ENCODE measurements at regions not wholly inside any gene's neighbourhood (a gene's known extent, or its start where the extent isn't known, plus 50 kb on each side); places are given as distances from the start of the nearest gene placed in this dataset.

GRCh38 chr10:78178940-78179339 is 145.3 kb downstream of the RPS24 start:
- no peak overlapping the region for H3K27ac ChIP-seq (ENCODE audit: low read length)
- no peaks in the 10 kb centered on the region for H3K27me3 ChIP-seq (ENCODE audit: insufficient read depth, low read length)
- no peak overlapping the region for H3K4me3 ChIP-seq (ENCODE audit: low read length)
- H3K9ac ChIP-seq (ENCODE audit: low read depth, low read length), result no peak overlapping the region
- H3K36me3 ChIP-seq (ENCODE audit: insufficient read depth, low read depth, low read length), result no peaks in the 10 kb centered on the region
- H3K9me3 ChIP-seq (ENCODE audit: insufficient read depth, low read depth, low read length), result no peaks in the 10 kb centered on the region
- peaks cover 15% of the 10 kb centered on the region for H3K4me1 ChIP-seq (ENCODE audit: insufficient read depth, low read length)

GRCh38 chr10:78179886-78180705 is 146.4 kb downstream of the RPS24 start:
- Histone ChIP-seq H3K9ac (ENCODE audit: low read depth, low read length) (no peak overlapping the region), H3K27me3 (ENCODE audit: insufficient read depth, low read length) (no peaks in the 10 kb centered on the region), H3K4me1 (ENCODE audit: insufficient read depth, low read length) (peaks cover 15% of the 10 kb centered on the region), H3K9me3 (ENCODE audit: insufficient read depth, low read depth, low read length) (no peaks in the 10 kb centered on the region), H3K4me3 (ENCODE audit: low read length) (no peak overlapping the region), H3K36me3 (ENCODE audit: insufficient read depth, low read depth, low read length) (no peaks in the 10 kb centered on the region), H3K27ac (ENCODE audit: low read length) (no peak overlapping the region)

GRCh38 chr10:78181381-78182055 is 147.9 kb downstream of the RPS24 start:
- H3K9ac ChIP-seq (ENCODE audit: low read depth, low read length), result no peak overlapping the region
- H3K36me3 ChIP-seq (ENCODE audit: insufficient read depth, low read depth, low read length), result no peaks in the 10 kb centered on the region
- no peaks in the 10 kb centered on the region for H3K27me3 ChIP-seq (ENCODE audit: insufficient read depth, low read length)
- H3K27ac ChIP-seq (ENCODE audit: low read length), result no peak overlapping the region
- no peaks in the 10 kb centered on the region for H3K9me3 ChIP-seq (ENCODE audit: insufficient read depth, low read depth, low read length)
- peaks cover 15% of the 10 kb centered on the region for H3K4me1 ChIP-seq (ENCODE audit: insufficient read depth, low read length)
- H3K4me3 ChIP-seq (ENCODE audit: low read length), result no peak overlapping the region

GRCh38 chr10:78182841-78183240 is 149.2 kb downstream of the RPS24 start:
- no peaks in the 10 kb centered on the region for H3K27me3 ChIP-seq (ENCODE audit: insufficient read depth, low read length)

GRCh38 chr10:78184851-78185692 is 151.4 kb downstream of the RPS24 start:
- no peak overlapping the region for H3K4me3 ChIP-seq (ENCODE audit: low read length)
- H3K36me3 ChIP-seq (ENCODE audit: insufficient read depth, low read depth, low read length), result no peaks in the 10 kb centered on the region

More at GRCh38 chr10:78182841-78183240, 149.2 kb downstream of the RPS24 start:
- H3K27ac ChIP-seq (ENCODE audit: low read length), result no peak overlapping the region
- H3K9ac ChIP-seq (ENCODE audit: low read depth, low read length), result no peak overlapping the region
- H3K4me1 ChIP-seq (ENCODE audit: insufficient read depth, low read length), result peaks cover 8% of the 10 kb centered on the region; the same call in 1 of the 2 replicates
- H3K4me3 ChIP-seq (ENCODE audit: low read length), result no peak overlapping the region
- no peaks in the 10 kb centered on the region for H3K9me3 ChIP-seq (ENCODE audit: insufficient read depth, low read depth, low read length)
- no peaks in the 10 kb centered on the region for H3K36me3 ChIP-seq (ENCODE audit: insufficient read depth, low read depth, low read length)

GRCh38 chr10:78185693-78186055 is 152.0 kb downstream of the RPS24 start:
- no peaks in the 10 kb centered on the region for H3K4me1 ChIP-seq (ENCODE audit: insufficient read depth, low read length)
- H3K27ac ChIP-seq (ENCODE audit: low read length), result no peak overlapping the region
- H3K4me3 ChIP-seq (ENCODE audit: low read length), result no peak overlapping the region
- no peaks in the 10 kb centered on the region for H3K27me3 ChIP-seq (ENCODE audit: insufficient read depth, low read length)
- no peak overlapping the region for H3K9ac ChIP-seq (ENCODE audit: low read depth, low read length)
- no peaks in the 10 kb centered on the region for H3K9me3 ChIP-seq (ENCODE audit: insufficient read depth, low read depth, low read length)
- H3K36me3 ChIP-seq (ENCODE audit: insufficient read depth, low read depth, low read length), result no peaks in the 10 kb centered on the region

More at GRCh38 chr10:78184851-78185692, 151.4 kb downstream of the RPS24 start:
- Histone ChIP-seq H3K27me3 (ENCODE audit: insufficient read depth, low read length) (no peaks in the 10 kb centered on the region), H3K9ac (ENCODE audit: low read depth, low read length) (no peak overlapping the region), H3K27ac (ENCODE audit: low read length) (no peak overlapping the region), H3K4me1 (ENCODE audit: insufficient read depth, low read length) (no peaks in the 10 kb centered on the region), H3K9me3 (ENCODE audit: insufficient read depth, low read depth, low read length) (no peaks in the 10 kb centered on the region)

- Histone ChIP-seq H3K9ac (ENCODE audit: low read depth, low read length) (no peak overlapping the region), H3K27me3 (ENCODE audit: insufficient read depth, low read length) (no peaks in the 10 kb centered on the region), H3K27ac (ENCODE audit: low read length) (no peak overlapping the region), H3K9me3 (ENCODE audit: insufficient read depth, low read depth, low read length) (no peaks in the 10 kb centered on the region), H3K4me3 (ENCODE audit: low read length) (no peak overlapping the region), H3K4me1 (ENCODE audit: insufficient read depth, low read length) (no peaks in the 10 kb centered on the region), H3K36me3 (ENCODE audit: insufficient read depth, low read depth, low read length) (no peaks in the 10 kb centered on the region)
Measured at GRCh38 chr10:78186572-78186971, 152.9 kb downstream of the RPS24 start.

- Histone ChIP-seq H3K9ac (ENCODE audit: low read depth, low read length) (no peak overlapping the region), H3K4me3 (ENCODE audit: low read length) (no peak overlapping the region), H3K36me3 (ENCODE audit: insufficient read depth, low read depth, low read length) (no peaks in the 10 kb centered on the region), H3K27me3 (ENCODE audit: insufficient read depth, low read length) (no peaks in the 10 kb centered on the region), H3K27ac (ENCODE audit: low read length) (no peak overlapping the region), H3K9me3 (ENCODE audit: insufficient read depth, low read depth, low read length) (no peaks in the 10 kb centered on the region), H3K4me1 (ENCODE audit: insufficient read depth, low read length) (no peaks in the 10 kb centered on the region)
Measured at GRCh38 chr10:78187371-78187770, 153.7 kb downstream of the RPS24 start.

- no peaks in the 10 kb centered on the region for H3K27me3 ChIP-seq (ENCODE audit: insufficient read depth, low read length)
- no peaks in the 10 kb centered on the region for H3K4me1 ChIP-seq (ENCODE audit: insufficient read depth, low read length)
- peaks cover 8% of the 10 kb centered on the region; the same call in 1 of the 2 replicates for H3K9me3 ChIP-seq (ENCODE audit: insufficient read depth, low read depth, low read length)
- H3K27ac ChIP-seq (ENCODE audit: low read length), result no peak overlapping the region
- no peaks in the 10 kb centered on the region for H3K36me3 ChIP-seq (ENCODE audit: insufficient read depth, low read depth, low read length)
- H3K9ac ChIP-seq (ENCODE audit: low read depth, low read length), result no peak overlapping the region
- no peak overlapping the region for H3K4me3 ChIP-seq (ENCODE audit: low read length)
Measured at GRCh38 chr10:78188446-78188845, 154.8 kb downstream of the RPS24 start.

GRCh38 chr10:78190051-78190825 is 156.6 kb downstream of the RPS24 start:
- no peaks in the 10 kb centered on the region for H3K36me3 ChIP-seq (ENCODE audit: insufficient read depth, low read depth, low read length)
- no peaks in the 10 kb centered on the region for H3K27me3 ChIP-seq (ENCODE audit: insufficient read depth, low read length)
- no peaks in the 10 kb centered on the region for H3K4me1 ChIP-seq (ENCODE audit: insufficient read depth, low read length)
- H3K9me3 ChIP-seq (ENCODE audit: insufficient read depth, low read depth, low read length), result peaks cover 9% of the 10 kb centered on the region; the same call in 1 of the 2 replicates
- H3K4me3 ChIP-seq (ENCODE audit: low read length), result no peak overlapping the region
- H3K9ac ChIP-seq (ENCODE audit: low read depth, low read length), result no peak overlapping the region
- H3K27ac ChIP-seq (ENCODE audit: low read length), result no peak overlapping the region

- Histone ChIP-seq H3K36me3 (ENCODE audit: insufficient read depth, low read depth, low read length) (no peaks in the 10 kb centered on the region), H3K4me1 (ENCODE audit: insufficient read depth, low read length) (no peaks in the 10 kb centered on the region), H3K27ac (ENCODE audit: low read length) (no peak overlapping the region), H3K9ac (ENCODE audit: low read depth, low read length) (no peak overlapping the region), H3K9me3 (ENCODE audit: insufficient read depth, low read depth, low read length) (peaks cover 9% of the 10 kb centered on the region; the same call in 1 of the 2 replicates), H3K4me3 (ENCODE audit: low read length) (no peak overlapping the region), H3K27me3 (ENCODE audit: insufficient read depth, low read length) (no peaks in the 10 kb centered on the region)
Measured at GRCh38 chr10:78191301-78191700, 157.6 kb downstream of the RPS24 start.

All from iPS-20b (cell line).